ENCODE measurements at regions not wholly inside any gene's neighbourhood (a gene's known extent, or its start where the extent isn't known, plus 50 kb on each side); places are given as distances from the start of the nearest gene placed in this dataset.

GRCh38 chr1:214720561-214720960 is 117.6 kb downstream of the CENPF start:
- TF ChIP-seq CTCF (IDR thresholded peaks at IDR 0.05): no peak
- no peak for TF ChIP-seq ZNF671 (CRISPR knock-in tag; IDR thresholded peaks at IDR 0.05)
- TF ChIP-seq, protein P1, sequence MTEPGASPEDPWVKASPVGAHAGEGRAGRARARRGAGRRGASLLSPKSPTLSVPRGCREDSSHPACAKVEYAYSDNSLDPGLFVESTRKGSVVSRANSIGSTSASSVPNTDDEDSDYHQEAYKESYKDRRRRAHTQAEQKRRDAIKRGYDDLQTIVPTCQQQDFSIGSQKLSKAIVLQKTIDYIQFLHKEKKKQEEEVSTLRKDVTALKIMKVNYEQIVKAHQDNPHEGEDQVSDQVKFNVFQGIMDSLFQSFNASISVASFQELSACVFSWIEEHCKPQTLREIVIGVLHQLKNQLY (CRISPR knock-in tag; IDR thresholded peaks at IDR 0.05): no peak
- TF ChIP-seq ZNF121 (CRISPR knock-in tag; IDR thresholded peaks at IDR 0.05): no peak
- no peak for TF ChIP-seq IRF2 (CRISPR knock-in tag; IDR thresholded peaks at IDR 0.05; ENCODE audit: borderline replicate concordance, low read depth)
- TF ChIP-seq ETV6 (CRISPR knock-in tag; IDR thresholded peaks at IDR 0.05): no peak
- no peak for TF ChIP-seq ZNF281 (CRISPR knock-in tag; IDR thresholded peaks at IDR 0.05)
- TF ChIP-seq CDX4 (CRISPR knock-in tag; IDR thresholded peaks at IDR 0.05; ENCODE audit: borderline replicate concordance): no peak
- no peak for TF ChIP-seq E2F4 (CRISPR knock-in tag; IDR thresholded peaks at IDR 0.05; ENCODE audit: borderline replicate concordance, low read depth)

Measured in WTC11 (cell line).